ENCODE measurements at regions not wholly inside any gene's neighbourhood (a gene's known extent, or its start where the extent isn't known, plus 50 kb on each side); places are given as distances from the start of the nearest gene placed in this dataset.

DNA sequence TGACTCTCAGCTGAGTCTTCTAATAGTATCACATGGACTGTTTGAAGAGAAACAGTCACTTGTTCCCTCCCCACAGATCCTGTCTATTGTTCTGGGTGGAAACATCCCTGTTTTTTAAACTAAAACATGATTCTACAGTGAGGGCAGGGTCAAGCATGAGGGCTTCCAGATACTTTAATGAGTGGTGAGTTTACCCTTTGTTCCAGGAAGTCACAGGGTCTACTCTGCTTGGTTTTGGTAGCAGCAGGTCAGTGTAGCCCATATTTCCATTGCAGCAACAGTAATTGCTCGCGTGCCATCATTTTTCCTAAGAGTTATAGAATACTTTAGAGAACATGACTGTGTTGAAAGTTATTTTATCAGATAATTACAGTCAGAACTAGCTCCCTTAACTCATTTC, 87.4 kb downstream of the ZNF732 start:
- no peak for DNase-seq (ENCODE audit: low read depth, low spot score)

DNA sequence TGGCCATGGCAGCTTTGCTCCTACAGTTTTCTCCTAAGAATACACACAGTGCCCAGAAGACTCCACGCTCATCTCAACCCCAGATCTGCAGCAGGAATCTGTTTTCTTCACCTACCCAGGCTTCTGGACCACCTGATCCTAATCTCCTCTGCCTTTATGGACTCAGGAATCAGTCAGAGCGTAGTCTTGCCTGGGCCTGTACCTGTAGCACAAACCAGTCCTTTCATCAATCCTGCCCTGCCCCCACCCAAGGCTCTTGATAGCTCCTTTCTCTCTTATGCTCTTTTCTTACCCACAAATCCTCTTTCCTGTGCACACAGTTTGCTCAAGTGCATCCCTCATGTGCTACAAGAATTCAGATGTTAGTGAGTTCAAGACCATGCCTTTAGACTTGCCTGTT, 89.7 kb downstream of the ZNF718 start:
- DNase-seq (ENCODE audit: low read depth, low spot score): peak; percentile 3
